Forelimb muscle (tissue), 1 donor: ENCODE measurements at regions not wholly inside any gene's neighbourhood (a gene's known extent, or its start where the extent isn't known, plus 50 kb on each side); places are given as distances from the start of the nearest gene placed in this dataset.
"Not testable (repeated sequence)": the region's sequence is repeated elsewhere in the genome, so short reads cannot be mapped to it uniquely, and the experiment has no call there.

Experiments used
- DNase-seq: peaks from one replicate; pipeline ENCODE4 v3.0.0-alpha.2; 2013; ENCODE audit warnings: low read depth

DNA sequence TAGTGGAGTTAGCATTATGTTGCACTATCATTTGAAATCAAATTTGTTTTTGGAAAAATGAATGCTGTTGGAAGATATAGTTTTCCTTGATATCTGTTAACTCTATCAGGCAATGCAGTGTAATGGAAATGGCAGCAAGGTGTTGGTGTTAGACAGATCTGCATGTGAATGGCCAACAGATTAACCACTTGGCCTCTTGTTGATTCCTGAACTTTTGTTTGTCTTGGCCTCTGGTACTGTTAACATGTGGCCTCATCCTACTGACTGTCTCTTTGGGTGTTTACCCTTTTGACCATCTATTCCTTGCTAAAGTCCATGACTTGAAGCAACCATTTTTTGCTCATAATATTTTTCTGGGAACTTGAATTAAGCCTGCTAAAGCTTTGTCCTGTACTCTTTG lies 110.2 kb upstream of the CDH2 start:
- no peak for DNase-seq

DNA sequence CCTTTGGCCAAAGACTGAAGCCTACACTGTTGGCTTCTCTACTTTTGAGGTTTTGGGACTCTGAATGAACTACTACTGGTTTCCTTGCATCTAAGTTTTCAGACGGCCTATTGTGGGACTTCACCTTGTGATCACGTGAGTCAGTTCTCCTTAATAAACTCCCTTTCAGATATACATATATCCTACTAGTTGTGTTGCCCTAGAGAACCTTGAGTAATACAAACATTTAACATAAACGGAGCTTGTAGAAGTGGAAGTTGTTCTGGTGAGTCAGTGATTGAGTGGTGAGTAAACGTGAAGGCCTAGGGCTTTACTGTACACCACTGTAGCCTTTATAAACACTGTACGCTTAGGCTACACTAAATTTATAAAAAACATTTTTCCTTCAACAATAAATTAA lies 107.2 kb upstream of the CDH2 start:
- DNase-seq: no peak

DNA sequence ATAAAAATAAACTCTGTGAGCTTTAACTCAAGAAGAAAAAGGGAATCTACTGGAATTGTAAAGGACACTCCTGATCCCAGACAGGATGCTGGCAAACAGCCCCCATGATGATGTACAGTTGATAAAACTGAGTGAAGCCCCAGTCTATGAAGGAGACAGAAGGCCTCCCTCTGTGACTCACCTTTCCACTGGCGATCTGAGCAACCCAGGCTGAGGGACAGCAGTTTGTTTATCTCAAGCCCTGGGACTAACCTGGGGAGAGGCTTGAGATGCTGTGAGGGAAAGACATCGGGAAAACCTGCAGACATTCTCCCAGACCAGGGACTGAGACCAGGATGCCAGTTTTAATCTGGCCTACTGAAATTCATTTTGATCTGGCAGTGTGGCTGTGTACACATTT lies 104.5 kb upstream of the CDH2 start:
- no peak for DNase-seq

DNA sequence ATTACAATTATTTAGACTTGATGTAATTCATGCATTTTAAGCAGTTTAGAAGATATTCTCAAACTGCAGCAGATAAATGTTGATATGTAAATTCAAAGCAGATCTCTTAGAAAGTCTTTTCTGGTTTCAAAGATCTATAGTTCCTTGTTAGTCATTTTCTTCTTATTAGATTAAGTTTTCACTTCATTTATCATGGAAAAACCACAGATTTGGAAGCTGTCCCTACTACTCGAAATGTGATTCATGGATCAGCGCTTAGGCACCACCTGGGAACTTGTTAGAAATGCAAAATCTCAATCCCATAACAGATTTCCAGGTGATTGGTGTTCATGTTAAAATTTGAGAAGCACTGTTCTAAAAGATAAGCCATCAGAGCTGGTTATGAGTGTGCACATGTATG lies 92.8 kb upstream of the CDH2 start:
- DNase-seq: no peak

DNA sequence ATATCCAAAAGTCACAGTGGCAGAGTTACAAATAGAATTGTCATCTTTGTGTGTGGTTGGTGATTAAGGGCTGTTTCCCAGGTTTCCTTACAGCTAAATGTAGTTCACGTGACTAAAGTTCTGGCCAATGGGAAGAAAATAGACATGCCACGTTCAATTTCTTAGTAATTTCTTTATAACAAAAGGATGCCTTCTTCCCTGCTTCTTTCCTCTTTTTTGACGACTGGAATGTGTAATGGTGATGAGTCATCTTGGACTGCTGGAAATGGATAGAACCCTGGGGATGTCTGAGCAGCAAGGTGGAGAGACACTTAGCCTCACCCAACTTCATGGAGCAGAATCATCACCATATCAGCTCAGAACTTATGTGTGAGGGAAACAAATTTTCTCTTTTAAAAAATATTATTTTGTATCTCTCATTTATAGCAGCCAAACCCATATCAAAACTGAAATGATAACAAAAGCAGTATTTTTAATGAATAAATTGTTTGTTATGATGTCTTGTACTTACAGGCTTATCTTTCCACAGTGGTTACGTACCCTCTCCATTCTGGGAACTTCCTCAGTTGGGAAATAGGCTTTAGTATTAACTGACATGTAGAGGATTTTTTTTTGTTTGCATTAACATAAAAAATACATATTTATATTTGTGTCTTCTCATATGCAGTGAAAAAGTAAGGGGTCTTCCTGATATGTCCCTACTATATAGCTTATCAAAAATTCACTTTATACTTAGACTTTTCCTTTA lies 91.1 kb upstream of the CDH2 start:
- no peak for DNase-seq

DNA sequence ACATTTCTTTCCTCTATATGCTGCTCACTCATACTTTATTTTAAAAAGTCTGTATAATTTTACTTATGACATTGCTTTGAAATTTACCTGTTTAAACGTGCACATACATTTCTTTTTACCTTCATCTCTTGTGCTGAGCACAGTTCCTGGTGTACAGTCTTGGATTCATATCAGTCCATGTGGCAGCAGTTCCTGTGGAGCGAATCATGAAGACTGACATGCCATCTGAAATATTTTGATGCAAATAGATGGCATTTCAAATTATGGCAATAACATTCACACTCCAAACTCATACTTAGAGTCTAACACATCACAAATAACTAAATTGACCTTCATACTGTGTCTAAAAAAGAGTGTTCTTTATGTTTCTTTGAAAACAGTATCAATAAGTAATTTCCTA lies 90.3 kb upstream of the CDH2 start:
- no peak for DNase-seq

DNA sequence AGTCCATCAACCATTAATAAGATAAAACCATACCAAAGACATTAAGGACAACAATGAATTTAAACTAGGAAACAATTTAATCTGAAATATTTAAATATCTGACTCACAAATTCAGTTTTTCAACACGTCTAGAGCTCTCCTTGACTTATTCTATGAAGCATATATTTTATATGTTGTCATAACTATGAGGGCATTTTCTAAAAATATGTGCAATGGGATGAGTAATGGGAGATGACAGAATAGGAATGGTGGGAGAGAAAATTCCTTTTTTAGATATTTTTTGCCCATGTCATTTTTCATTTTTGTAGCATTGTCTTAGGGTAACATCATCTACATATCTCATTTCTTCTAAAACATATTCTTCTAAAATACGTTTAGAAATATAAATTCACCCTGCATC lies 79.2 kb upstream of the CDH2 start:
- no peak for DNase-seq

DNA sequence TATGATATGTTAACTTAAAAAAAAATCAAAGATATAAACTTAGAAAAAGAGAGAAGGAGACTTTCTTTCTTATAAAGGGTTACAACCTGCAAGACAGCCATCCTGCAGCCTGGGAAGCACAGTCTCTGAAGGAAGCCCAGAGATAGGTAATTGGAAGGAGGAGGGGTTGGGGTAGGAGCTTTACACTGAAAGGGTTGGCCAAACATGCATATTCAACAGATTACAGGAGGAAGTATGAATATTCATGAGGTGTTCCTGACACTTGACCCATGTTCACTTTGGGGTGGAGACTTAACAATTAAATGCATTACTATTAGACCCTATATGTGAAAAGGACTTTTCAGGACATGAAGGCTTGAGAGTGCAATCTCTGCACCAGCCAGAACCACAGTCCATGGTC lies 71.7 kb upstream of the CDH2 start:
- no peak for DNase-seq

DNA sequence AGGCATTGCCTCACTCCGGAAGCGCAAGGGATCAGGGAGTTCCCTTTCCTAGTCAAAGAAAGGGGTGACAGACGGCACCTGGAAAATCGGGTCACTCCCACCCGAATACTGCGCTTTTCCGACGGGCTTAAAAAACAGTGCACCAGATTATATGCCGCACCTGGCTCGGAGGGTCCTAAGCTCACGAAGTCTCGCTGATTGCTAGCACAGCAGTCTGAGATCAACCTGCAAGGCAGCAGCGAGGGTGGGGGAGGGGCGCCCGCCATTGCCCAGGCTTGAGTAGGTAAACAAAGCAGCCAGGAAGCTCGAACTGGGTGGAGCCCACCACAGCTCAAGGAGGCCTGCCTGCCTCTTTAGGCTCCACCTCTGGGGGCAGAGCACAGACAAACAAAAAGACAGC lies 63.7 kb upstream of the CDH2 start:
- not testable (repeated sequence) for DNase-seq

DNA sequence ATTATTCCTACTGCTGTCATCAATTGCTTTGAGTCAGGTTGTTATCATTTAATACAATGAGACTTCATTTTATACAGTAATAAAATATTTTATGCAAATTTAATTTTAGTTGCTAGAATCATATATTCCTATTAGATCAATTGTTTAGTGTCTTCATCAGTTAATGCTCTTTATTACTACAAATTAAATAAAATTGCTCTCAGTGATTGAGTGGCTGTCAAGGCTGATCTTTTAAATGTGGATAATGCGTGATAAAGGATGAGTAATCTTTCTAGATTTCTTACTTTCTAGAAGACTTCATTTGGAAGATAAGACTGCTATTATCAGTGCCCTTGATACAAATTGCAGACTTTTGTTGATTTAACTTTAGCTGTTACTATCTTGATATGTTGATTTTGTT lies 59.6 kb upstream of the CDH2 start:
- DNase-seq: no peak
